ENCODE measurements at regions not wholly inside any gene's neighbourhood (a gene's known extent, or its start where the extent isn't known, plus 50 kb on each side); places are given as distances from the start of the nearest gene placed in this dataset.
"Not testable (repeated sequence)": the region's sequence is repeated elsewhere in the genome, so short reads cannot be mapped to it uniquely, and the experiment has no call there.

DNA sequence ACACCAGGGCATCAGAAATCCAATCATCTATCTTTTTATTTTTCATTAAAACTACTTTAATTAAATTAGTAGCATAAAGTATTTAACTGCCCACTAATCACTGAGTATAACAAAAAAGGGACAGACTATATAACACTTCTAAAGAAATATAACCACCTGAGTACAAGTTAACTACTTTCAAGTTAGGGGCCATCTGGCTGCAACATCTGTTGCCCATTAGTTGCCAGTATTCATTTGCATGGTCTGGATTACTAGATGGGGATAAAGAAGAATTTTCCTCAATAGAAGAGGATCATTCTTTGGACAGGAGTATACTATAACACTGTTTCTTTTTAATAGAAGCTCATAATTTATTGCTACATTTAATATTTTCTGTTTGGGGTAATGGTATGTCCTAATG lies 446.4 kb downstream of the AMY1C start:
- ATAC-seq (no peak), DNase-seq (no peak)
- Mint-ChIP-seq H3K36me3 (ENCODE audit: low read depth) (no peaks in the 10 kb centered on the region), H3K27ac (no peak overlapping the region), H3K4me3 (no peak overlapping the region), H3K4me1 (ENCODE audit: low read depth) (no peaks in the 10 kb centered on the region), H3K27me3 (ENCODE audit: low read depth) (no peaks in the 10 kb centered on the region), H3K9me3 (ENCODE audit: insufficient read depth) (peaks cover 23% of the 10 kb centered on the region)
- CTCF ChIA-PET: no interaction called here
- POLR2A ChIA-PET: no interaction called here

DNA sequence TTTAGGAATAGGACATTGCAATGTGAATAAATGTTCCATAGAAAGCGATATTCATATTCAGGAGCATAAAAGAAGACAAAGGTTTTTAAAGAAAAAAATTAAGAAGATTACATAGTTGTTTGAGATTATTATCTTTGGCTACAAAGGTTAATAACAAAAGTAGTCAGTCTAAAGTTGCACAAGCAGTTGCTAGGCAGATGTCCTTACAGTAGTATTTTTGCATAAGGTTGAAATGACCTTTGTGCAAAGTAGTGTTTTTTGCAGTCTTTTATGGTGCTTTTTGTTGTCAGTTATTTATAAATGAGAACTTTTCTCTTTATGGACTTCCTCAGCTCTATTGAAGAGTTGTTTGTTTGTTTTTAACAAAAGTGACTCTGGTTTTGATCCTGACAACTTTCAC lies 447.8 kb downstream of the AMY1C start:
- H3K4me3 Mint-ChIP-seq: no peak overlapping the region
- peaks cover 22% of the 10 kb centered on the region for H3K9me3 Mint-ChIP-seq (ENCODE audit: insufficient read depth)
- ATAC-seq (no peak), DNase-seq (no peak)
- H3K4me1 Mint-ChIP-seq (ENCODE audit: low read depth): no peaks in the 10 kb centered on the region
- ChIA-PET POLR2A (no interaction called here), CTCF (no interaction called here)
- no peaks in the 10 kb centered on the region for H3K27me3 Mint-ChIP-seq (ENCODE audit: low read depth)
- no peaks in the 10 kb centered on the region for H3K36me3 Mint-ChIP-seq (ENCODE audit: low read depth)
- no peak overlapping the region for H3K27ac Mint-ChIP-seq

DNA sequence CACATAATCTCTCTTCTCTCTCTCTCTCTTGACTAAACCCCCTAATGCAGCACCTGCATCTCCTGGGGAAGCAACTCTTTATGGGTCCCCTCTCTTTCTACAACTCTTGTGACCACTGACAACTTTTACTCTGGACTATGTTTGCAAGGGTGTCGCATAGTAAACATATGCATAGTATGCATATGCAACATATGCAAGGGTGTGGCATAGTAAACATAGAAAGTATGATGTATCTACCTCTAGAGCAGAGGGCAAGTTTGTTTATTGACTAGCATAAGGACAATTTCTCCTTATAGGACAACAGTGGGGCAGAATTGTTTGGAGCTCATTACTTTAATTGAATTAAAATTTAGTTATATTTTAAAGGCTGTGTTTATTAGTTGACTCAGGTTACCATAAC lies 462.5 kb downstream of the AMY1C start:
- Mint-ChIP-seq H3K27me3 (ENCODE audit: low read depth) (no peaks in the 10 kb centered on the region), H3K4me1 (ENCODE audit: low read depth) (no peaks in the 10 kb centered on the region), H3K27ac (no peak overlapping the region), H3K4me3 (no peak overlapping the region), H3K9me3 (ENCODE audit: insufficient read depth) (peaks cover 7% of the 10 kb centered on the region), H3K36me3 (ENCODE audit: low read depth) (no peaks in the 10 kb centered on the region)
- POLR2A ChIA-PET: no interaction called here
- no peak for DNase-seq
- ATAC-seq: no peak
- CTCF ChIA-PET: no interaction called here

DNA sequence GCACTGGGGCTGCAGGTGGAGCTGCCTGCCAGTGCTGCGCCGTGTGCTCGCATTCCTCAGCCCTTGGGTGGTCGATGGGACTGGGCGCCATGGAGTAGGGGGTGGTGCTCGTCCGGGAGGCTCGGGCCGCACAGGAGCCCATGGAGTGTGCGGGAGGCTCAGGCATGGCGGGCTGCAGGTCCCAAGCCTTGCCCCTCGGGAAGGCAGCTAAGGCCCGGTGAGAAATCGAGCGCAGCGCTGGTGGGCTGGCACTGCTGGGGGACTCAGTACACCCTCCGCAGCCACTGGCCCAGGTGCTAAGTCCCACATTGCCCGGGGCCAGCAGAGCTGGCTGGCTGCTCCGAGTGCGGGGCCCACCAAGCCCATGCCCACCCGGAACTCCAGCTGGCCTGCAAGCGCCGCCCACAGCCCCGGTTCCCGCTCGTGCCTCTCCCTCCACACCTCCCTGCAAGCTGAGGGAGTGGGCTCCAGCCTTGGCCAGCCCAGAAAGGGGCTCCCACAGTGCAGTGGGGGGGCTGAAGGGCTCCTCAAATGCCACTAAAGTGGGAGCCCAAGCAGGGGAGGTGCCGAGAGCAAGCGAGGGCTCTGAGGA lies 467.8 kb downstream of the AMY1C start:
- H3K36me3 Mint-ChIP-seq (ENCODE audit: low read depth); POLR2A ChIA-PET; H3K9me3 Mint-ChIP-seq (ENCODE audit: insufficient read depth); H3K4me3 Mint-ChIP-seq; H3K27me3 Mint-ChIP-seq (ENCODE audit: low read depth); DNase-seq; H3K27ac Mint-ChIP-seq; CTCF ChIA-PET; H3K4me1 Mint-ChIP-seq (ENCODE audit: low read depth); ATAC-seq: not testable (repeated sequence)

DNA sequence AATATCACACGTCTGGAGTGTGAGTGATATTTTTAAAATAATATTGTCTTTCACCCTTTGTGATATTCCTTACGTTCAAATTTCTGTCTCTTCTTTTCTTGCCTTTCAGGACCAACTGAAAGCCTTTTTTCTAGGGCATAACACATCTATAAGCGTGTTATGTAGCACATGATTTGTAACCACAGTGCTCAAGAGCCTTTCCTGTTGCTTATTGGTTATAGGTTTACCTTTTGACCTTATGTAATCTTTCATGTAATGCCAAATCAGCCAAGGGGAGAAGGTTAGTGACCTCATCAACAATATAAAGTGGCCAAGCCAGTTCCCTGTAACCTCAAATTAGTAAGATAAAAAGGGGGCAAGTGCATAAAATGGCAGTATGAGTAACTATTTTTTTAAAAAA lies 480.2 kb downstream of the AMY1C start:
- POLR2A ChIA-PET: no interaction called here
- CTCF ChIA-PET: no interaction called here
- ATAC-seq (no peak), DNase-seq (no peak)
- H3K27ac Mint-ChIP-seq: no peak overlapping the region
- no peak overlapping the region for H3K4me3 Mint-ChIP-seq
- peaks cover 12% of the 10 kb centered on the region for H3K9me3 Mint-ChIP-seq (ENCODE audit: insufficient read depth)
- H3K36me3 Mint-ChIP-seq (ENCODE audit: low read depth): no peaks in the 10 kb centered on the region
- no peaks in the 10 kb centered on the region for H3K27me3 Mint-ChIP-seq (ENCODE audit: low read depth)
- H3K4me1 Mint-ChIP-seq (ENCODE audit: low read depth): no peaks in the 10 kb centered on the region

DNA sequence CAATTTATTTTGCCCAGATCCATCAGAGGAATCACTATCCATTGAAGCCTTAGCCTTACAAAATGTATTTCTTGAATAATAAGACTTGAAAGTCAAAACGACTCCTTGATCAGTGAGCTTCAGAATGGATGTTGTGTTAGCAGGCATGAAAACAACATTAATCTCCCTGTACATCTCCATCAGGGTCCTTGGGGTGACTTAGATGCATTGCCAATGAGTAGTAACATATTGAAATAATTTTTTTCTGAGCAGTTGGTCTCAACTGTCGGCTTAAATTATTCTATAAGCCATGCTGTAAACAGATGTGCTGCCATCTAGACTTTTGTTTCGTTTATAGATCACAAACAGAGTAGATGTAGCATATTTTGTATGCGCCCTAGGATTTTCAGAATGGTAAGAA lies 482.0 kb downstream of the AMY1C start:
- no peak overlapping the region for H3K4me3 Mint-ChIP-seq
- CTCF ChIA-PET: no interaction called here
- no peaks in the 10 kb centered on the region for H3K4me1 Mint-ChIP-seq (ENCODE audit: low read depth)
- no peaks in the 10 kb centered on the region for H3K36me3 Mint-ChIP-seq (ENCODE audit: low read depth)
- peaks cover 12% of the 10 kb centered on the region for H3K9me3 Mint-ChIP-seq (ENCODE audit: insufficient read depth)
- ATAC-seq (no peak), DNase-seq (no peak)
- no peak overlapping the region for H3K27ac Mint-ChIP-seq
- H3K27me3 Mint-ChIP-seq (ENCODE audit: low read depth): no peaks in the 10 kb centered on the region
- POLR2A ChIA-PET: no interaction called here

DNA sequence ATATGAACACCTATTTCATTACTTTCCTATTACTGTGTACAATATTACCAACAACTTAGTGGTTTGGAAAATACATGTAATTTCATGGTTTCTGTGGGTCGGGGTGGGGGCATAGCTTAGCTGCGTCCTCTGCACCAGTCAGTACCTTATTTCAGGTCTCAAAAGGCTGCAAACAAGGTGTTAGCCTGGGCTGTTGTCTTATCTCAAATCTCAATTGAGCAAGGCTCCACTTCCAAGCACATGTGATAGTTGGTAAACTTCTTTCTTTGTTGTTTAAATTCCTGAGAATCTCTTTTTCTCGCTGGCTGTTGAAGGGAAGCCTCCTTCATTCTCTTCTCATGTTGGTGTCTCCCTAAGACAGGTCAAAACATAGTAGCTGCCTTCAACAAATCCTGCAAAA lies 485.4 kb downstream of the AMY1C start:
- Mint-ChIP-seq H3K27ac (no peak overlapping the region), H3K36me3 (ENCODE audit: low read depth) (no peaks in the 10 kb centered on the region), H3K27me3 (ENCODE audit: low read depth) (no peaks in the 10 kb centered on the region), H3K4me3 (no peak overlapping the region), H3K4me1 (ENCODE audit: low read depth) (no peaks in the 10 kb centered on the region), H3K9me3 (ENCODE audit: insufficient read depth) (peaks cover 8% of the 10 kb centered on the region)
- ATAC-seq (no peak), DNase-seq (no peak)
- CTCF ChIA-PET: no interaction called here
- POLR2A ChIA-PET: no interaction called here

DNA sequence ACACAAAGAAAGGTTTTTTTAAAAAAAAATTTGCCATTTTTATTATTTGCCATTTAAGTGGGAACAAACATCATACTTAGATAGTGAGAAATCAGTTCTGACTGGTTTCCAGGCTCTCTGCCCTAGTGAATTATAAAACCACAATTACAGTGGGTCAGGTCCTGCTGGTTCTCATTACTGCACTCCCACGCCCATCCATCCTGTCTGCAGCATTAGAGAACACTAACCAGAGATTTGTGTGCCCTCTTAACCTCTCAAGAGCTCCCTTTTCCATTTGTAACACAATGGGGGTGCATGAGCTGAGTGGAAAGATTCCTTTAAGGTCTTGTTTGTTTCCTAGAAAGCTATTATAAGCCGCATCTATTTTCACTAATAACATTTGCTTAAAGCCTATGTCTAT lies 489.3 kb downstream of the AMY1C start:
- H3K27me3 Mint-ChIP-seq (ENCODE audit: low read depth): no peaks in the 10 kb centered on the region
- DNase-seq: no peak
- peaks cover 10% of the 10 kb centered on the region for H3K9me3 Mint-ChIP-seq (ENCODE audit: insufficient read depth)
- H3K4me1 Mint-ChIP-seq (ENCODE audit: low read depth): no peaks in the 10 kb centered on the region
- CTCF ChIA-PET: no interaction called here
- H3K4me3 Mint-ChIP-seq: no peak overlapping the region
- H3K36me3 Mint-ChIP-seq (ENCODE audit: low read depth): no peaks in the 10 kb centered on the region
- ATAC-seq: no peak
- POLR2A ChIA-PET: no interaction called here
- H3K27ac Mint-ChIP-seq: no peak overlapping the region

DNA sequence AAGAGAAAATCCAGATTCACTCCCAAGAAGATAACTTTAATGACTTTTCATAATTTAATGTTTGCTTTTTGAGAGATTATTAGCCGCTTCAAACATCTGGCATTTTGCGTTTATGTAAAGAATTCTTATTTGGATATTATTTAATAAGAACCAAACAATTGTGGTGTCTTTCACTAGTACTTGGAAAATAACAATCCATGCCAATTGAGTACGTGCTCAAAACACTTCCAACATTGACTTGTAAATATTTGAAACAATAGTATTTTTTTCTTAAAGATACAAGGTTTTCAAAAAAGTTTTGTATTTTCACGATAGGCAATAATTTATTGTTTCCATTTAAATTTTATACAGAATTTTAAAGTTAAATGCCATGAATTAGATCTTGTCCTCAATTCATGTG lies 498.7 kb downstream of the AMY1C start:
- Mint-ChIP-seq H3K36me3 (ENCODE audit: low read depth) (no peaks in the 10 kb centered on the region), H3K4me1 (ENCODE audit: low read depth) (no peaks in the 10 kb centered on the region), H3K4me3 (no peak overlapping the region), H3K27ac (no peak overlapping the region), H3K9me3 (ENCODE audit: insufficient read depth) (peaks cover 15% of the 10 kb centered on the region), H3K27me3 (ENCODE audit: low read depth) (no peaks in the 10 kb centered on the region)
- ATAC-seq (no peak), DNase-seq (no peak)
- POLR2A ChIA-PET: no interaction called here
- CTCF ChIA-PET: no interaction called here

DNA sequence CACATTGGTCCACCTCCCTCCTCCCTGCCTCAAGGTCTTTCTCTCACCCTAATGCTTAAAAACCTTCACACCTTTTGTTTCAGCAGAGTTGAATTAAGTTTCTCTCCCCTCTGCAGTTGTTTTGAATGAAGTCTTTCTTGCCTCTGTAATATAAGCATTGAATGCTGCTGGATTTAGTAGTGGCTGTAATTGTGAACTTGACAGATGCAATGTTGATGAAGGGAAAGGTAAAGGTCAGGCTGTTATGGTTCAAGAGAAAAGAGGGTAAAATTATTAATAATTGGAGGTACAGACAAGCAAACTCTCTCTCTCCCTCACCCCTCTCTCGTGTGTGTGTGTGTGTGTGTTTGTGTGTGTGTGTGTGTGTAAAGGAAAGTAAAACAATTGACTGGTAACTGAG lies 509.8 kb downstream of the AMY1C start:
- ATAC-seq: no peak
- ChIA-PET POLR2A (no interaction called here), CTCF (no interaction called here)
- H3K27ac Mint-ChIP-seq: no peak overlapping the region
- peaks cover 5% of the 10 kb centered on the region for H3K9me3 Mint-ChIP-seq (ENCODE audit: insufficient read depth)
- no peaks in the 10 kb centered on the region for H3K4me1 Mint-ChIP-seq (ENCODE audit: low read depth)
- no peak for DNase-seq
- H3K36me3 Mint-ChIP-seq (ENCODE audit: low read depth): no peaks in the 10 kb centered on the region
- H3K4me3 Mint-ChIP-seq: no peak overlapping the region
- no peaks in the 10 kb centered on the region for H3K27me3 Mint-ChIP-seq (ENCODE audit: low read depth)

DNA sequence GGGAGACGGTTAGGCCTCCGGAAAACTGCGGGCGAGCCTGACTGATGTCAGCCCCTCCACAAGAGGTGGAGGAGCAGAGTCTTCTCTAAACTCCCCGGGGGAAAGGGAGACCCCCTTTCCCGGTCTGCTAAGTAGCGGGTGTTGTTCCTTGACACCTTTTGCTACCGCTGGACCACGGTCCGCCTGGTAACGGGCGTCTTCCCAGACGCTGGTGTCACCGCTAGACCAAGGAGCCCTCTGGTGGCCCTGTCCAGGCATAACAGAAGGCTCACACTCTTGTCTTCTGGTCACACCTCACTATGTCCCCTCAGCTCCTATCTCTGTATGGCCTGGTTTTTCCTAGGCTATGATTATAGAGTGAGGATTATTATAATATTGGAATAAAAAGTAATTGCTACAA lies 513.4 kb downstream of the AMY1C start:
- H3K36me3 Mint-ChIP-seq (ENCODE audit: low read depth); CTCF ChIA-PET; H3K4me1 Mint-ChIP-seq (ENCODE audit: low read depth): not testable (repeated sequence)

DNA sequence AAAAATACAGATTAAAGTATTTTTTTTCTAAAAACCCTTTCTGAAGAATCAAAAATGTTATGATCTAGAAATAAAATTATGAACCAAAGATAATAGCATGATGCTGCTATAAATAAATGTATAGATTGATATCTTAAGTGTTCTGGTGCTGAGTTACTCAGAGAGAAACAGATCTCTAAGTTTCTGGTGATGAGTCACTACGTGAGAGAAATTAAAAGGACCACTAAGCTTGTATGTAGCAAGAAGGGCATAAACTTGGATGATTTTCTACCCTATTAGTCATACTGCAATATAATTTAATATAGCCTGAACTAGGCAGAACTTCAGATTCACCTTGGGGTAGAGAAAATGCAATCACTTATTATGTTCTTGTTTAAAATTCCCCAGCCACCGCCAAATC lies 514.8 kb downstream of the AMY1C start:
- no peaks in the 10 kb centered on the region for H3K4me1 Mint-ChIP-seq (ENCODE audit: low read depth)
- no peak for ATAC-seq
- H3K9me3 Mint-ChIP-seq (ENCODE audit: insufficient read depth): peaks cover 8% of the 10 kb centered on the region
- H3K4me3 Mint-ChIP-seq: no peak overlapping the region
- H3K27ac Mint-ChIP-seq: no peak overlapping the region
- H3K36me3 Mint-ChIP-seq (ENCODE audit: low read depth): no peaks in the 10 kb centered on the region
- POLR2A ChIA-PET: no interaction called here
- CTCF ChIA-PET: no interaction called here
- DNase-seq: no peak
- H3K27me3 Mint-ChIP-seq (ENCODE audit: low read depth): no peaks in the 10 kb centered on the region

More for the DNA sequence above, 513.4 kb downstream of the AMY1C start:
- POLR2A ChIA-PET; H3K9me3 Mint-ChIP-seq (ENCODE audit: insufficient read depth); H3K27me3 Mint-ChIP-seq (ENCODE audit: low read depth); H3K27ac Mint-ChIP-seq; ATAC-seq; H3K4me3 Mint-ChIP-seq; DNase-seq: not testable (repeated sequence)

DNA sequence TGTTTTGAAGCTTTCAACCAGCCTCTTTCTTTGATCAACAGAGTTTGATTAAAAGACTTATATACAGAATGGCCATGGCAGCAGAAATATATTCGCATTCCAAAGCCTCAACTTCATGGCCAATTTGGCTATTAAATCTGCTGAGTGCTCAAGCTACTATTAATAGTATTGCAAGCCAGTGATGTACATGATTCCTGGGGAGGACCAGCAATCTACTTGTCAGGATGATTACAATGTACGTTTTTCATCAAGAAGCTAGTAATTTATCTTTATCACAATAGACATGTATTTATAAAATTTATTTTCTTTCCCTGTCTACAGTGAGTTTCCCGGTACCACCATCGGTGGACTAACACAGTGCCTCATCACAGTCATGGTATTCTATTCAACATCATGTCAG lies 515.5 kb downstream of the AMY1C start:
- ChIA-PET CTCF (no interaction called here), POLR2A (no interaction called here)
- peaks cover 5% of the 10 kb centered on the region for H3K9me3 Mint-ChIP-seq (ENCODE audit: insufficient read depth)
- H3K36me3 Mint-ChIP-seq (ENCODE audit: low read depth): no peaks in the 10 kb centered on the region
- DNase-seq: no peak
- ATAC-seq: no peak
- H3K4me3 Mint-ChIP-seq: no peak overlapping the region
- H3K4me1 Mint-ChIP-seq (ENCODE audit: low read depth): no peaks in the 10 kb centered on the region
- H3K27me3 Mint-ChIP-seq (ENCODE audit: low read depth): no peaks in the 10 kb centered on the region
- H3K27ac Mint-ChIP-seq: no peak overlapping the region

Data from activated CD8-positive, alpha-beta T cell treated with anti-CD3 and anti-CD28 coated beads, Interleukin-2, amount 10 ng/mL, durations not matched to agents 7 days and 5 days (primary cell).